GM21529 (cell line): ENCODE measurements at regions not wholly inside any gene's neighbourhood (a gene's known extent, or its start where the extent isn't known, plus 50 kb on each side); places are given as distances from the start of the nearest gene placed in this dataset.
"Not testable (repeated sequence)": the region's sequence is repeated elsewhere in the genome, so short reads cannot be mapped to it uniquely, and the experiment has no call there.

Experiments used
- ATAC-seq: cut with Tn5 transposase; IDR thresholded peaks from one replicate; pipeline ENCODE4 v1.9.1; 2021; ENCODE audit not compliant: unreplicated experiment

DNA sequence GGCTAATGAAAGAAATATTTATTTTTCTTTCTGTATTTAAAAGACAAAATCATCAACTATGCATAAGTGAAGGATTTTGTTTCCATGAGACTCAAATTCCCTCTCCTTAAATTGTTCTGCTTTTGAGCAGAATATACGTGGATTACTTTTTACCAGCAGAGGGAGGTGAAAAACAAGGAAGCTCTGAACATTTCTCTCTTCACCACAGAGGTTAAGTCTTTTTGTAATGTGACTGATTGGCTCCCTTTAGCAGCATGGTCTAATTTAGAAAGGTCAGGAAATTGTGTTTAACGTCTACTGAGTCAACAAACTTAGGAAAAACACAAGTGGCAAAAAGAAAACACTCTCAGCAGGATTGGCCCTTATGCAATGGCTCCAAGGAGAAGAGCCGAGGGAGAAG, 55.1 kb upstream of the F9 start:
- ATAC-seq: no peak

DNA sequence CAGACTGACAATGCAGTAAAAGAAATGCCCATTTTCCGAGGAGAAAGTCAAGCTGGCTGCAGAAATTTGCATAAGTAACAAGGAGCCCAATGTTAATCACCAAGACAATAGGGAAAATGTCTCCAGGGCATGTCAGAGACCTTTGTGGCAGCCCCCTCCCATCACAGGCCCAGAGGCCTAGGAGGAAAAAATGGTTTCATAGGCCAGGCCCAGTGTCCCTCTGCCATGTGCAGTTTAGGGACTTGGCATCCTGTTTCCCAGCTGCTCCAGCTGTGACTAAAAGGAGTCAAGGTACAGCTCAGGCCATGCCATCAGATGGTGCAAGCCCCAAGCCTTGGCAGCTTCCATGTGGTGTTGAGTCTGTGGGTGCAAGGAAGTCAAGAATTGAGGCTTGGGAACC, 68.6 kb upstream of the F9 start:
- not testable (repeated sequence) for ATAC-seq

- no peak for ATAC-seq
Measured at GRCh38 chrX:139454743-139455142, 75.8 kb upstream of the F9 start.

- ATAC-seq: no peak
Measured at GRCh38 chrX:139448996-139449395, 81.5 kb upstream of the F9 start.

DNA sequence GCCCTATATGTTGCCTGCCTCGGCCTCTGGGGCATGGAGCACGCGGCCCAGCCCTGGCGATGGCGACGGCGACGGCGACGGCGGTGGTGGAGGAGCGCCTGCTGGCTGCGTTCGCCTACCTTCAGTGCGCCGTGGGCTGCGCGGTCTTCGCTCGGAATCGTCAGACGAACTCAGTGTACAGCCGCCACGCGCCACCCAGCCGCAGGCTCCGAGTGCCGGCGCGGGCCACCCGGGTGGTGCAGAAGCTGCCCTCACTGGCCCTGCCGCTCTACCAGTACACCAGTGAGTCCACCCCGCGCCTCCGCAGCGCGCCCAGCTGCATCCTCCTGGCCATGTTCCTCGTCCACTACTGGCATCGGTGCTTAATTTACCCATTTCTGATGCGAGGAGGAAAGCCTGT, 83.7 kb upstream of the F9 start:
- no peak for ATAC-seq

GRCh38 chrX:139429913-139430312, 100.6 kb upstream of the F9 start:
- no peak for ATAC-seq

DNA sequence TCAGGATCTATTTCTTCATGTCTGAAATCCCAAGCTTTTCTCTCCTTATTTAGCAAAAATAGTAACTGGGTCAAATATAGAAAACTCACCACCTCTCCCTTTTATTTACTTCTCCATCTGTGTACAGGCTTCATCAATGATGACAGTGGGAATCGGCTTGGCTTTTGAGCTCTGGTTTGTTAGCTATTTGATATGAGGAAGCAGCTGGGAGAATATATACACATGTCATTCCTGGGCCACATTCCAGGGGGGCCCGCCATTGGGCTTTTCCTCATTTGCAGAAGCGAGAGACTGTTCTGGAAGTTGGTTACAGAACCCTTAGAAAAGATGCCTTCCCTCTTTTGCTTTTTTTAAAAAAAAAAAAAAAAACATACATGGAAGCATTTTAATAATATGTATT, 107.4 kb upstream of the F9 start:
- ATAC-seq: no peak

GRCh38 chrX:139398258-139398657, 132.3 kb upstream of the F9 start:
- ATAC-seq: not testable (repeated sequence)

GRCh38 chrX:139388254-139388653, 142.3 kb upstream of the F9 start:
- no peak for ATAC-seq

DNA sequence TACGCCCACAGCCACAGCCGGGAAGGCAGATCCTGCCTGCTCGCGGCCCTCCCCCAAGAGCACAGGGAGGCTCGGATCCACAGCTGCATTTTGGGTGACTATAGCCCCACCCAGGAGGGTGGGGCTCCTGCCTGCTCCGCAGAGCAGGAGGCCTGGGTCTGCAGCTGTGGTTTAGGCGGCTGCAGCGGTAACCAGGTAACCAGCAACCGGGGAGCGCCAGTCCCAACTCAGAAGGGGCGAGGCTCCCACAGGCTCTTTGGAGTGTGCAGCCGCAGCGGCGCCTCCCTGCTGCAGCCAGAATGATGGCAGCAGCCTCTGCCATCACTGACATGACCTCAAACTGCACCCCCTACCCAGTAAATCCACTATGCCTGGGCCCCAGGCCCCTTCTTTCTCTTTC, 148.0 kb upstream of the F9 start:
- no peak for ATAC-seq

DNA sequence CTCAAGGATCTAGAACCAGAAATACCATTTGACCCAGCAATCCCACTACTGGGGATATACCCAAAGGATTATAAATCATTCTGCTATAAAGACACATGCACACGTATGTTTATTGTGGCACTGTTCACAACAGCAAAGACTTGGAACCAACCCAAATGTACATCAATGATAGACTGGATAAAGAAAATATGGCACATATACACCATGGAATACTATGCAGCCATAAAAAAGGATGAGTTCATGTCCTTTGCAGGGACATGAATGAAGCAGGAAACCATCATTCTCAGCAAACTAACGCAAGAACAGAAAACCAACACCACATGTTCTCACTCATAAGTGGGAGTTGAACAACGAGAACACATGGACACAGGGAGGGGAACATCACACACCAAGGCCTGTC, 154.0 kb upstream of the F9 start:
- ATAC-seq: not testable (repeated sequence)

DNA sequence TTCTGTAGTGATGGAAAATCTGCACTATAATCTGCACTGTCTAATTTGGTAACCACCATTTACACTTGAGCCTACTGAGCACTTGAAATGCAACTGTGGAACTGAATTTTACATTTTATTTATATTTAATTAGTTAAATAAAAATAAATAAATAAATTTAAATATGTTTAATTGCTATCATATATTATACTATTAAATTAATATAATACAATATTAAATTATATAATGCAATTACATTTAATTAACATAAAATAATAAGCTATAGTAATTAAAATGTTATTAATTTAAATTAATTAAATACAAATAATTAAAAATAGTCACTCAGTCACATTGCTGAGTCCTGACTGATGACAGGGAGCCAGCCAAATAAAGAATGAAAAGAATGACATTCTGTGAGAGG, 170.2 kb upstream of the F9 start:
- ATAC-seq: no peak

DNA sequence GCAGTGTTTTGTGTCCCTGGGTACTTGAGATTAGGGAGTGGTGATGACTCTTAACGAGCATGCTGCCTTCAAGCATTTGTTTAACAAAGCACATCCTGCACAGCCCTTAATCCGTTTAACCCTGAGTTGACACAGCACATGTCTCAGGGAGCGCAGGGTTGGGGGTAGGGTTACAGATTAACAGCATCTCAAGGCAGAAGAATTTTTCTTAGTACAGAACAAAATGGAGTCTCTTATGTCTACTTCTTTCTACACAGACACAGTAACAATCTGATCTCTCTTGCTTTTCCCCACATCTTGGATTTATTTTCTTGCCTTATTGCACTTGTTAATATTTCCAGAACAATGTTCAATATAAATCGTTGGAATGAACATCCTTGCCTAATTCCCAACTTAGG, 187.9 kb upstream of the F9 start:
- not testable (repeated sequence) for ATAC-seq

- ATAC-seq: not testable (repeated sequence)
Measured at GRCh38 chrX:139341855-139342593, 188.5 kb upstream of the F9 start.

DNA sequence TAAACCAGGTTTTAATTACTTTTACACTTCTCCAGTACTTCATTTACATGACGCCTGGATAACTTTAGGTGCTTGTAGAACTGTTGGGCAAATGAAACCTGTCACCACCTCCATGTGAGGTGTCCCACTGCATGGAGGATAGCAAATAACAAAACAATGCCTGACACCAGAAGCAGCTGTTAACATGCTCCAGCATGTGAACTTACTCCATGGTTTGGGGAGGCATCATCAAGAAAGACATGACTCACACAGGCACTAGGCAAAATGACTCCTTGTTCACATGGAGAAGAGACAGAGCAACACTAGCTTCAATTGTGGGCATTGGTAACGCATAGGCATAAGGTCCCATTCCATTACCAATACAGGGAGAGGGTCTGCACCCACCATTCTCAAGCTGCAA, 198.1 kb upstream of the F9 start:
- ATAC-seq: no peak

- ATAC-seq: no peak
Measured at GRCh38 chrX:139327355-139327754, 203.2 kb upstream of the F9 start.

GRCh38 chrX:139324756-139325155, 205.8 kb upstream of the F9 start:
- no peak for ATAC-seq

DNA sequence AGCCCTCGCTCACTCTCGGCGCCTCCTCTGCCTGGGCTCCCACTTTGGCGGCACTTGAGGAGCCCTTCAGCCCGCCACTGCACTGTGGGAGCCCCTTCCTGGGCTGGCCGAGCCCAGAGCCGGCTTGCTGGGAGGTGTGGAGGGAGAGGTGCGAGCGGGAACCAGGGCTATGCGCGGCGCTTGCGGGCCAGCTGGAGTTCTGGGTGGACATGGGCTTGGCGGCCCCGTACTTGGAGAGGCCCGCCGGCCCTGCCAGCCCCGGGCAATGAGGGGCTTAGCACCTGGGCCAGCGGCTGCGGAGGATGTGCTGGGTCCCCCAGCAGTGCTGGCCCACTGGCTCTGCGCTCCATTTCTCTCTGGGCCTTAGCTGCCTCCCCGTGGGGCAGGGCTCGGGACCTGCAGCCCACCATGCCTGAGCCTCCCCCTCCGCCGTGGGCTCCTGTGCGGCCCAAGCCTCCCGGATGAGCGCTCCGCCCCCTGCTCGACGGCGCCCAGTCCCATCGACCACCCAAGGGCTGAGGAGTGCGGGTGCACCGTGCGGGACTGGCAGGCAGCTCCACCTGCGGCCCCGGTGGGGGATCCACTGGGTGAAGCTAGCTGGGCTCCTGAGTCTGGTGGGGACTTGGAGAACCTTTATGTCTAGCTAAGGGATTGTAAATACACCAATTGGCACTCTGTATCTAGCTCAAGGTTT, 209.7 kb upstream of the F9 start:
- not testable (repeated sequence) for ATAC-seq

DNA sequence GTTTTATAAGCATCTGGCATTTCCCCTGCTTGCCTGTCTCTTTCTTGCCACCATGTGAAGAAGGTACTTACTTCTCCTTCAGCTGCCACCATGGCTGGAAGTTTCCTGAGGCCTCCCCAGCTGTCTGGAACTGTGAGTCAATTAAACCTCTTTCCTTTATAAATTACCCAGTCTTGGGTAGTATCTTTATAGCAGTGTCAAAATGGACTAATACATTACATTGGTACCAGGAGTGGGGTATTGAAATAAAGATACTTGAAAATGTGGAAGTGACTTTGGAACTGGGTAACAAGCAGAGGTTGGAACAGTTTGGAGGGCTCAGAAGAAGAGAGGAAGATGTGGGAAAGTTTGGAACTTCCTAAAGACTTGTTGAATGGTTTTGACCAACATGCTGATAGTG, 223.9 kb upstream of the F9 start:
- ATAC-seq: not testable (repeated sequence)

DNA sequence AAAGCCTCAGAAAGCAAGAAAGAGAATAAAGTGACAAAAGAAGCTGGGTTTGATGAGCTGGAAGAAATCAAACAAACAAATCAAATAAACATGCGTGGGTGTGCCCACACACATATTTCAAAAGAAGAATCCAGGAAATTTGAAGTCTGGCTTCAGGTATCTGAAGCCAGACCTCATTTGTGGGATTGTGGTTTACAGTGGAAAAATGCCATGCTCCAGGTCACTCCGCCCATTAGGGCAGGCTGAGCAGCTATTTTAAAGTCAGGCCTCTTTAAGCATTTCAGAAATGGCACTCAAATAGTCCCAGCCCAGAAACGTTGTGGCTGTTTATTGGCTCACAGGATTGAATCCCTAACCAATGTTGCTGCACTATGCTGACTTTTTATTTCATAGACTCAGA, 226.1 kb upstream of the F9 start:
- ATAC-seq: no peak

DNA sequence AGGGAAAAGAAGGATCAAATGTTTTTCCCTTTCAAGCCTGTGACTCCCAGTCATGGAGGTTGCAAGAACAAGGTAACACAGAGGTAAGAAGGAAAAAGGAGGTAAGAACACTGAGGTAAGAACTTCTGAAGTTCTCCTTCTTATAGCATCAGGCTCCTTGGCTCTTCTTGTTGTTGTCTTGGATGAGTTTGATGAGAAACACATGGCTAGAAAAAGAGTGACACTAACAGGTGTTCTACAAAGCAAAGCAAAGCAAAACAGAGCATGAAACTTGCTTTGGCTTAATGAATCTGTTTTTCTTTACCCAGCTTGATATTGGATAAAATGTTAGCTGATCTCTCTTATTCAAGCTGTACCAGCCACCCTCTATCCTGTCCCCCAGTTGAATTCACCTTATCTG, 231.2 kb upstream of the F9 start:
- no peak for ATAC-seq

DNA sequence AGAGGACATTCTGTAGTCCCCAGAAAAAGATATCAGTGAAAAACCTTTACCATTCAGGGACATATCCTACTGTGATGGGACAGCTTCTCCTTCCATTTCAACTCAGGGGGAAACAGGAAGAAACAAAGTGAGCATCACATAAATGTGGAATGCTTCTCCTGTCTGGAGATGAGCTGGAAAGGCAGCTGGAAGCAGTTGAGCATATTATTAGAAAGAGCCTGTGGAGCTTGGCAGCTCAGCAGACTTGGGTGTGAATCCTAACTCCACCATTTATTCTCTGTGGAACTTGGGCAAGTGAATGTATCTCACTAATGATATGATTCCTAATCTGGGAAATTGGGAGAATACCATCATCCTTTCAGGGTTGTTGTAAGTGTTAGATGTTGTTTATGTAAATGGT, 232.1 kb upstream of the F9 start:
- ATAC-seq: no peak

GRCh38 chrX:139297638-139298037, 232.9 kb upstream of the F9 start:
- no peak for ATAC-seq
